ENCODE measurements at regions not wholly inside any gene's neighbourhood (a gene's known extent, or its start where the extent isn't known, plus 50 kb on each side); places are given as distances from the start of the nearest gene placed in this dataset.

- no peak for TF ChIP-seq EZH2 (IDR thresholded peaks at IDR 0.05; ENCODE audit: borderline replicate concordance, low read depth, low read length, severe bottlenecking)
- TF ChIP-seq CTCF (IDR thresholded peaks at IDR 0.05; ENCODE audit: borderline replicate concordance, extremely low read depth, low read length, poor library complexity, severe bottlenecking), result no peak
Observed at GRCh38 chr18:56086786-56087185, 498.8 kb upstream of the TCF4 start.
